ENCODE measurements at regions not wholly inside any gene's neighbourhood (a gene's known extent, or its start where the extent isn't known, plus 50 kb on each side); places are given as distances from the start of the nearest gene placed in this dataset.

DNA sequence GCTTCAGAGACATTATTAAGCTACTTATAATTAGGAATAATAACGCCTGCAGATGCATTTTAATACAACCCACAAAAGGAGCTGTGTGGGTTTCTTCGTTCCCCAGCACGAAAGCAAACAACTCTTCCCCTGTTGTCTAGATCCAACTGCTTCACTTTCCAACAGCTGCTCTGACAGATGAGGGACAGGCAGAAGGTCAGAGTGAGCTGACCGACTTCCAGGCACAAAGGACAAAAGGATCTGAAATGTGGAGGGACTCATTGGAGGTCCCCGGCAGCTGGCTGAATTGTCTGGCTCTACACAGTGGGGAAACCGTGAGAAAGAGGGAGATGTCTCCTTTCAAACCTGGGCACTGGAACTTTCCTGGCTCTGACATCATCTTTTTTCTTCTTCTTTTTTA is 79.1 kb upstream of the ALDH1B1 start:
- TF ChIP-seq, protein P1, sequence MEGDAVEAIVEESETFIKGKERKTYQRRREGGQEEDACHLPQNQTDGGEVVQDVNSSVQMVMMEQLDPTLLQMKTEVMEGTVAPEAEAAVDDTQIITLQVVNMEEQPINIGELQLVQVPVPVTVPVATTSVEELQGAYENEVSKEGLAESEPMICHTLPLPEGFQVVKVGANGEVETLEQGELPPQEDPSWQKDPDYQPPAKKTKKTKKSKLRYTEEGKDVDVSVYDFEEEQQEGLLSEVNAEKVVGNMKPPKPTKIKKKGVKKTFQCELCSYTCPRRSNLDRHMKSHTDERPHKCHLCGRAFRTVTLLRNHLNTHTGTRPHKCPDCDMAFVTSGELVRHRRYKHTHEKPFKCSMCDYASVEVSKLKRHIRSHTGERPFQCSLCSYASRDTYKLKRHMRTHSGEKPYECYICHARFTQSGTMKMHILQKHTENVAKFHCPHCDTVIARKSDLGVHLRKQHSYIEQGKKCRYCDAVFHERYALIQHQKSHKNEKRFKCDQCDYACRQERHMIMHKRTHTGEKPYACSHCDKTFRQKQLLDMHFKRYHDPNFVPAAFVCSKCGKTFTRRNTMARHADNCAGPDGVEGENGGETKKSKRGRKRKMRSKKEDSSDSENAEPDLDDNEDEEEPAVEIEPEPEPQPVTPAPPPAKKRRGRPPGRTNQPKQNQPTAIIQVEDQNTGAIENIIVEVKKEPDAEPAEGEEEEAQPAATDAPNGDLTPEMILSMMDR (conservative IDR thresholded peaks at IDR 0.05): no peak
- no peak overlapping the region for H3K27ac ChIP-seq

DNA sequence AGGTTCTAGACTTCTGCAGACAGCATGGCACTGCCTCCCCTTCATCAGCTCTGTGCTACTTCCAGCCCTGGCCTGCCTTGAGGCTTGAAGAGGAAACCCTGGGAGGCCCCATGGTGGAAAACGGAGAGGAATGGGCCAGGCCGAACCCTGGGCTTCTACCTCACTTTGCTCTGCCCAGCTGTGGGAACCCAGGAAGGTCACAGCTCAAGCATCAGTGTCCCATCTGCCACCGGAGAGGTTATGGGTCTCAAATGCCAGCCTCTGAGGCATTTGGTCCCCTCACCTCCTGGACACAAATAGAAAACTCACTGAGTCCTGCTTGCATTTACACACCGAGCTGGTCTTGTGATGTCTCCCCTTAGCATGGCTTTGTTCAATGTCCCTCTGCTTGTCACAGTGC is 80.1 kb upstream of the ALDH1B1 start:
- H3K27ac ChIP-seq: no peak overlapping the region
- TF ChIP-seq, protein P1 (conservative IDR thresholded peaks at IDR 0.05): no peak

DNA sequence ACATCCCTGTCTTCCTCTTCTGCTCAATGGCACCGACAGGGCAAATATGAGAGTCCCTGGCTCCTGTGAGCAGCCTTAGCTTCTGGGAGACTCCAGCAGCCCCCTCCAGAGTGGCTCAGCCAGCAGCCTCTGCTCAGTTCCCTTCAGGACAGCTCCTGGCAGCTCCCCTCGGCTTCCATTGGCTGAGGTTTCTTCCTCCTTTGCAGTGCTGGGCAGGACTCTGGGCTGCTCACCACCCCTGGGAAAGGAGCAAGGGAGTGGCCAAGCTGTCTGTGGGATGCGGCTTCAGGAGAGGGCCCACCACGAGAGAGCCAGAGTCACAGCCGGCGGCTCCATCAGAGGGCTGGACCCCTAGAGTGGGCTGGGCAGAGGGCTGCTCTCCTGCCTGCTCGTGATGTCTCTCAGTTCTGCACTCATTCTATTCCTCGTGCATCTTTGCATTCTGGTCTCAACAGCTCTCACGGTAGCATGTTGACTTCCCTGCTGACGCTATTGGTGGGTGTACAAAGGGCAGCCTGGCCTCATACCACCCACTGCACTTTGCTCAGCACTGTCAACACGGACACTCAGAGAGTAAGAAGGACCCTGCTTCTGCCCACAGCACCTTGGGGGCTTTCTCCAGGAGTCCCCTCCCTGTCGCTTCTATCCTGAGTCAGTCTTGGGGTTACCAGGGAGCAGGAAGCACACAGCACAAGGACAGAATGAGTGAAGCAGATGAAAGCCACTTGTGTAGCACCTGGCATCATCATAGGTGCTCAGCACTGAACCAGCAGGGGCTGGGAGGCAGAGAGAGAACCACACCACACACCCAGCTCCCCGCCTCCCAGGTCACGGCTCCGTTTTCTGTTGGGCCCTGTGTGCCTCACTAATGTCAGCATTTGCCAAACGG is 80.9 kb upstream of the ALDH1B1 start:
- TF ChIP-seq, protein P1 (conservative IDR thresholded peaks at IDR 0.05): no peak
- H3K27ac ChIP-seq: no peak overlapping the region

DNA sequence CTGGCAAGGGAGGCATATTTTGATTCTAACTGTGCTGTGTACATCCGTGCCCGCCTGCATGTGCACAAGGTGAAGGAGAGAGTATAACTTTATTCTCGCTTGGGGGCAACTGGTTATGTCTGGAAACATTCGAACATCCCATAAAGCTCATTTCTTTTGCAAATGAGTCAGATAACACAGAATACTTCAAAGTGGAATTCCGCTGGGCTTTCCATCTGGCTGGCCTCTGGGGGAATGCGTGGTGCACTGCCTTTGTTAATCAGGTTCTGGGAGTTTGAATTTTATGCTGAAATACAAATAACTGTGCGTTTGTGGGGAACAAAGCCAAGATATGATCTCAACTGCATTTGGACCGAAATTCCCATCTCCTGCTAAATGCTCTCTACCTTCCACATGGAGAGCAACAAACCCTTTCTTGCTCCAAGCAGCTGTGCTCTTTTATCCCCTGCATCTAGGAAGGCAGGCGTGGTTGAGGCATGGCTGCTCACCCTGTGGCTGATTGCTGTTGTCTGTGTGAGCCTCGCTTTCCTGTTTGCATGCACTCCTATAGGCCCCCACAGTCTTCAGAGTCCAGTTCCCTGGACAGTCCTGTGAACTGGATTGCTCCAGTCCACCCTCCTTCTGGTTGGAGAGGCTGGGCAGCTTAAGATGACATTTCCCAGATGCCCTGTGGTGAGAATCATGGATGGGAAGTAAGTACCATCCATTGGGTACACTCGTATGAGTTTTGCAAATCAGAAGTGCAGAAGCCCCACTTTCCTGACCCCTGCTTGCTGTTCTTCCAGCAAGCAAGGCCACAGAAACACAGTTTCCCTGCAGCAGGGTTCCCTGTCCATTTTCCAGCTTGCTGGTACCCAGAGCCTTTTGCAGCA is 82.9 kb upstream of the ALDH1B1 start:
- H3K27ac ChIP-seq: no peak overlapping the region
- TF ChIP-seq, protein P1 (conservative IDR thresholded peaks at IDR 0.05): no peak

DNA sequence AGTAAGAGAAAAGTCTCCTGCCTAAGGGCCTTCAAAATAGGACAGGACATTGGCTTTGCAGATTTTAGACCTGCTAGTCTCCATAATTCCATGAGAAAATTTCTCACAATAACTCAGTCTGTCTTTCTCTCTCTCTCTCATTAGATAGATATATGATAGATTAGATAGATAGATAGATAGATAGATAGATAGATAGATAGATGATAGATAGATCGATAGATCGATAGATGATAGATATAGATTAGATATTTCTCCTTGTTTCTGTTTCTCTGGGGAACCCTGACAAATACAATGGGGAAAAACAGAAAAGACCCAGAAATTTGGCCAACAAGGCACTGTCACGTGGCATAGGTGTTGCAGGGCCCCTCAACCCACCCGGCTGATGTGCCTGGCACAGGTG is 84.4 kb upstream of the ALDH1B1 start:
- no peak overlapping the region for H3K27ac ChIP-seq
- TF ChIP-seq, protein P1 (conservative IDR thresholded peaks at IDR 0.05): no peak

DNA sequence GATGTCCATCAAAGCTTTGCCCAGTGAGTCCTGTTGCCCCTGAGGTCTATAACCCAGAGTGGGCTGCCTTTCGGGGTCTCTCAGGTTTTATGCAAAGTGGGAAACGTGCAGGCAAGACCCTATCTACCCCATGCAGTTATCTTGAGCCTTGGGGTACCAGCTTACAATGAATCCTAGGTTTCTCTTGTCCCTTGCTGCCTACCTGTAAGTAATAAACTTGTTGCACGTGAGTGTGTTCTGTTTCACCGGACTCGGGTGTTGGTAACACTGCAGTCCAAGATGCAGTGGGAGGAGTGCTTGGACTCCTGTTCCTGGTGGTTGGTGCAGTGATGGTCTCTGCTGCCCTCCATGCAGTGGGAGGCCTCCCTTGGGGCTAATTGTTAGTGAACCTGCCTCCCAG is 85.6 kb upstream of the ALDH1B1 start:
- no peak overlapping the region for H3K27ac ChIP-seq
- TF ChIP-seq, protein P1 (conservative IDR thresholded peaks at IDR 0.05): no peak

DNA sequence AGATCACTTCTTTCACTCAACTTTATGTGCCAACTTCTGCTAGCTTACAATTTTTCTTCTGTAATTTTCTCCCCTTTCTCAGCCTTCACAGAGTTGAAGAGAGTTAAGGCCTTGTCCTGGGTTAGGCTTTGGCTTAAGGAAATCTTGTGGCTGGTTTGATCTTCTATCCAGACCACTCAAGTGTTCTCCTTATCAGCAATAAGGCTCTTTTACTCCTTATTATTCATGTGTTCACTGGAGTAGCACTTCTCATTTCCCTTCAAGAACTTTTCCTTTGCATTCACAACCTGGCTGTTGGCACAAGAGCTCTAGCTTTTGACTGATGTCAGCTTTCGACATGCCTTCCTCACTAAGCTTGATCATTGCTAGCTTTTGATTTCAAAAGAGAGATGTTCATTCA is 86.9 kb upstream of the ALDH1B1 start:
- TF ChIP-seq, protein P1 (conservative IDR thresholded peaks at IDR 0.05): no peak
- H3K27ac ChIP-seq: no peak overlapping the region
